ENCODE measurements at regions not wholly inside any gene's neighbourhood (a gene's known extent, or its start where the extent isn't known, plus 50 kb on each side); places are given as distances from the start of the nearest gene placed in this dataset.

DNA sequence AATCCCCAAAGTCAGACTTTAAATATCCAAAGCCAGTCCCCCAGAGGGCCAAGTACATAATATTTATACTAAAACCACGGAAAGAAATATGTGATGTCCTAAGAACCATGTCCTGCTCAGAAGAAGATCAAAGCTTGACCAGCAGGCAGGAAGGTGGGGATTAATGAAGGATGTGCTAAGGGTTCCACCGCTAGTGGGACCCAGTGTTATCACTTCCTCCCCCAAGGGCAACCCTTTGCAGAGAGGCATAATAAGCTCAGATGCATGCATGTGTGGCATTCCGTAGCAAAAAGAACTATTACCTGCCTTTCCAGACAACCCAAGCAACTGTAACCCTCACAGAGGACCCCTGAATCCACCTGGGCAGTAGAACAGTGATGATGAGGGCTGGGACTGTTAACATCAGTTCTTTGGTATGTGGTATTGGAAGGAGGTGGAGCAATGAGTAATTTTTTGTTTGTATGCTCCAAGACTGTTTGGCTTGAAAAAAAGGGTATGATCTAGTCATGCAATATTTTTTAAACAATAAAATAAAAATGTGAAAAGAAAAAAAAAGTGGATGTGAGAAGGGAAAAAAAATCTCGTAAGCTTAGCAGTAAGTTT lies 71.7 kb upstream of the ETV6 start:
- TF ChIP-seq, protein P1, sequence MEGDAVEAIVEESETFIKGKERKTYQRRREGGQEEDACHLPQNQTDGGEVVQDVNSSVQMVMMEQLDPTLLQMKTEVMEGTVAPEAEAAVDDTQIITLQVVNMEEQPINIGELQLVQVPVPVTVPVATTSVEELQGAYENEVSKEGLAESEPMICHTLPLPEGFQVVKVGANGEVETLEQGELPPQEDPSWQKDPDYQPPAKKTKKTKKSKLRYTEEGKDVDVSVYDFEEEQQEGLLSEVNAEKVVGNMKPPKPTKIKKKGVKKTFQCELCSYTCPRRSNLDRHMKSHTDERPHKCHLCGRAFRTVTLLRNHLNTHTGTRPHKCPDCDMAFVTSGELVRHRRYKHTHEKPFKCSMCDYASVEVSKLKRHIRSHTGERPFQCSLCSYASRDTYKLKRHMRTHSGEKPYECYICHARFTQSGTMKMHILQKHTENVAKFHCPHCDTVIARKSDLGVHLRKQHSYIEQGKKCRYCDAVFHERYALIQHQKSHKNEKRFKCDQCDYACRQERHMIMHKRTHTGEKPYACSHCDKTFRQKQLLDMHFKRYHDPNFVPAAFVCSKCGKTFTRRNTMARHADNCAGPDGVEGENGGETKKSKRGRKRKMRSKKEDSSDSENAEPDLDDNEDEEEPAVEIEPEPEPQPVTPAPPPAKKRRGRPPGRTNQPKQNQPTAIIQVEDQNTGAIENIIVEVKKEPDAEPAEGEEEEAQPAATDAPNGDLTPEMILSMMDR (conservative IDR thresholded peaks at IDR 0.05 in 1 of 2, IDR thresholded peaks at IDR 0.05 in 1 of 2; ENCODE audit: low read depth in 1 of 2, low read length in 2 of 2), result no peak
- no peak for TF ChIP-seq EZH2 (IDR thresholded peaks at IDR 0.05; ENCODE audit: low read length, missing control alignments)
